Spleen (tissue), 11 donors: ENCODE measurements at regions not wholly inside any gene's neighbourhood (a gene's known extent, or its start where the extent isn't known, plus 50 kb on each side); places are given as distances from the start of the nearest gene placed in this dataset.

Experiments used
- DNase-seq: peaks from one replicate; pipeline ENCODE4 v3.0.0-alpha.2; 2020
- H3K27ac ChIP-seq, 8 donors: fragments of 200-600 bp; sonication (generic) in 7 of 8; 1 replicate in 4 of 8; 2 replicates in 4 of 8; pipeline versions ENCODE4 v1.5.0 to v1.8.0; 2016 to 2021; ENCODE audit warnings: inconsistent platforms in 4 of 8, mild to moderate bottlenecking in 4 of 8, moderate library complexity in 1 of 8
- H3K27me3 ChIP-seq, 7 donors: fragments of 200-600 bp; sonication (generic) in 6 of 7; replicated peaks in 1 of 7; 1 replicate in 4 of 7; 2 replicates in 3 of 7; pipeline versions ENCODE4 v1.5.0 to v1.8.0; 2016 to 2021; ENCODE audit warnings: inconsistent platforms in 3 of 7, mild to moderate bottlenecking in 1 of 7
- H3K36me3 ChIP-seq, 6 donors: fragments of 200-600 bp; sonication (generic) in 5 of 6; 1 replicate in 4 of 6; 2 replicates in 2 of 6; pipeline versions ENCODE4 v1.5.0 to v1.8.0; 2016 to 2021; ENCODE audit warnings: inconsistent platforms in 2 of 6
- H3K4me1 ChIP-seq, 6 donors: fragments of 200-600 bp; sonication (generic) in 5 of 6; 1 replicate in 3 of 6; 2 replicates in 3 of 6; pipeline versions ENCODE4 v1.5.0 to v1.8.0; 2016 to 2021; ENCODE audit warnings: inconsistent platforms in 3 of 6
- H3K4me3 ChIP-seq, 8 donors: fragments of 200-600 bp; sonication (generic) in 7 of 8; 1 replicate in 4 of 8; 2 replicates in 4 of 8; pipeline versions ENCODE4 v1.5.0 to v1.8.0; 2016 to 2021; ENCODE audit warnings: inconsistent platforms in 4 of 8, mild to moderate bottlenecking in 4 of 8, moderate library complexity in 2 of 8
- H3K9me3 ChIP-seq, 8 donors: fragments of 200-600 bp; sonication (generic) in 7 of 8; 1 replicate in 4 of 8; 2 replicates in 4 of 8; pipeline versions ENCODE4 v1.5.0 to v1.8.0; 2016 to 2021; ENCODE audit warnings: inconsistent platforms in 4 of 8
- POLR2A ChIP-seq, 3 donors: fragments of 450-650 bp; IDR thresholded peaks; one replicate each; pipeline ENCODE4 v1.5.1; 2017; ENCODE audit warnings: antibody characterized with exemption in 3 of 3, mild to moderate bottlenecking in 1 of 3
- POLR2AphosphoS5 ChIP-seq, 3 donors: sonication (generic); formaldehyde crosslinking; IDR thresholded peaks; one replicate each; pipeline ENCODE4 v1.5.1; 2017; ENCODE audit warnings: antibody characterized with exemption in 3 of 3
- WGBS, 5 donors: extraction: QIAGEN DNeasy Blood & Tissue Kit in 3 of 5; methylation state at CpG; one replicate each; pipeline versions ENCODE4 v1.1.5 to v1.1.7; 2013 to 2018; 5-methylcytosine and 5-hydroxymethylcytosine counted together
- intact Hi-C: fragments of 100-400 bp; cut with DNase I; formaldehyde crosslinking; loops from one replicate; pipeline ENCODE4 v1.15.0; 2023; ENCODE audit warnings: low total_unique reads
- TF ChIP-seq, protein P1 (sequence below), 11 experiments: fragments of 200-600 bp in 7 of 11; fragments of 450-650 bp in 4 of 11; sonication (generic) in 4 of 11; IDR thresholded peaks in 8 of 11; conservative IDR thresholded peaks in 3 of 11; 1 replicate in 7 of 11; 2 replicates in 4 of 11; pipeline versions ENCODE4 v1.4.0 to v1.8.0; 2016 to 2021; ENCODE audit warnings: antibody characterized with exemption in 11 of 11, inconsistent platforms in 4 of 11, mild to moderate bottlenecking in 1 of 11
- donor health status: healthy with polysubstance abuse.
- donor health status: DM: no; HTN: no; CAD: no; lungs with moderate emphysema.
- donor health status: DM: no; HTN: no; CAD: no.
- donor health status: Bipolar disorder and iron deficiency.
- donor health status: healthy.
- donor health status: DM: no; HTN: no; CAD: no.
- donor health status: DM: yes; HTN: yes; CAD: no.

DNA sequence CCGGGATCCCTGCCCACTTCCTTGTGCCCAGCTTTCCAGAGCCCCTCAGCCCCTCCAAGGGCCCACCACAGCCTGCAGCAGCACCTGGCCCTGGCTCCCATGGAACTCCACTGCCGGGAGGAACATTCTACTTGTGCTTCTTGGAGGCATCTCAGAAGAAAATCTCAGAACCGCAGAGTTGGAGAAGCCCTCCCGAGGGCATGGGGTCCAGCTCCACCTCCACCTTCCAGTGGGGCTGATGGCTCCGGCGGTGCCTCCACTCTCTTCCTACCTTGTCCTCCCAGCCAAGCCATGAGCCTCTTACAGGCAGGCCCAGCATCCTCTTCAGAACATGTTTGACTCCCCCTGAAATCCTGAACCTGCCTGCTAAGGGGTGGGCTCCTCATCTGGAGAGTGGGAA, 79.4 kb upstream of the ZNF469 start:
- Histone ChIP-seq H3K4me1 (peaks cover 0 to 45% (median 13%) of the 10 kb centered on the region in 6 donors), H3K36me3 (no peaks in the 10 kb centered on the region), H3K27ac (no peak overlapping the region), H3K27me3 (peaks cover 0 to 12% (median 0%) of the 10 kb centered on the region in 7 donors), H3K4me3 (no peak overlapping the region), H3K9me3 (no peaks in the 10 kb centered on the region)
- TF ChIP-seq POLR2A (IDR thresholded peaks at IDR 0.05) (no peak), POLR2AphosphoS5 (IDR thresholded peaks at IDR 0.05) (no peak)
- TF ChIP-seq, protein P1, sequence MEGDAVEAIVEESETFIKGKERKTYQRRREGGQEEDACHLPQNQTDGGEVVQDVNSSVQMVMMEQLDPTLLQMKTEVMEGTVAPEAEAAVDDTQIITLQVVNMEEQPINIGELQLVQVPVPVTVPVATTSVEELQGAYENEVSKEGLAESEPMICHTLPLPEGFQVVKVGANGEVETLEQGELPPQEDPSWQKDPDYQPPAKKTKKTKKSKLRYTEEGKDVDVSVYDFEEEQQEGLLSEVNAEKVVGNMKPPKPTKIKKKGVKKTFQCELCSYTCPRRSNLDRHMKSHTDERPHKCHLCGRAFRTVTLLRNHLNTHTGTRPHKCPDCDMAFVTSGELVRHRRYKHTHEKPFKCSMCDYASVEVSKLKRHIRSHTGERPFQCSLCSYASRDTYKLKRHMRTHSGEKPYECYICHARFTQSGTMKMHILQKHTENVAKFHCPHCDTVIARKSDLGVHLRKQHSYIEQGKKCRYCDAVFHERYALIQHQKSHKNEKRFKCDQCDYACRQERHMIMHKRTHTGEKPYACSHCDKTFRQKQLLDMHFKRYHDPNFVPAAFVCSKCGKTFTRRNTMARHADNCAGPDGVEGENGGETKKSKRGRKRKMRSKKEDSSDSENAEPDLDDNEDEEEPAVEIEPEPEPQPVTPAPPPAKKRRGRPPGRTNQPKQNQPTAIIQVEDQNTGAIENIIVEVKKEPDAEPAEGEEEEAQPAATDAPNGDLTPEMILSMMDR (IDR thresholded peaks at IDR 0.05 in 8 of 11, conservative IDR thresholded peaks at IDR 0.05 in 3 of 11), result no peak
- intact Hi-C loops, result no loop called here
- DNase-seq, result no peak
- WGBS, 5 donors, result 79 to 93% (median 81%) methylated on average over 6 of the region's 6 CpGs

DNA sequence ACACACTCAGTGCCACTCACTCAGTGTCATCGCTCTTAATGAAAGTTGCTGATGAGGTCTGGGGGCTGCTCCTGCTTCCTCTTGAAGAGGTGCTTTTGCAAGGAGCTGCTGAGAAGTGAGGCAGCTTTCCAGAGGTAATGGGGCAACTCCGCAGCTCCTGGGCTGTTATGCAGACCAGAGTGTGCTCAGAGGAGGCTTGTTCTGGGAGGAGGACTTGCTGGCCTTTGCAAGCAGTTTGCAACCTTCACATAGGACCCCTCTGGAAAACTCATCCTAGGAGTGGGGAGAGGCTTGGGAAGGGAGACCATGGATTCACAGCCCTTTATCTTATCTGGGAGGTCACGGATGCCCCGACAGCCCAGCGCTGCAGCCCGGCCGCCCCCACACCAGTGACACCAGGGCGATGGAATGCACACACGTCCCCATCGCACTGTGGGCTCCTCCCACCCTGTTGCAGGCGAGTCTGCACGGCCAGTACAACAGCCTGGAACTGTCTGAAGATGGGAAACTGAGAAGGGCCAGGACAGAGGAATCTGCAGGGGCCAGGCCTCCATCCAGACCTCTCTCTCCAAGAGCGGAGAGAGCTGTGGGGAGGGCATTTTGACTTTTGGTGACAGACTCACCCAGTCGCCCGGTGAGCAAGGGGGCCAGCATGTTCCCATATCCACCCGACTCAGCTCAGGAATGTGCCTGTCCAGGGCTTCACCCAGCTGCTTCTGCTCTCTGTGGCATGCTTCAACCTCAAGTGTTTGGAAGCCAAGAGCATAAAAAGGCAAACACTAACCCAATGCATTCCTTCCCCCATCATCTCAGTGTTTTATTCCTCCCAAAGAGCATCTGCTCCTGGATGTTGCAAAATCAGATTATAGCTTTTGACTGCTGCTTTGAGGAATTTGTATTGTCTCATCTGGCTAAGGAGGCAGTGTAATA, 78.6 kb upstream of the ZNF469 start:
- DNase-seq, result no peak
- TF ChIP-seq, protein P1 (IDR thresholded peaks at IDR 0.05 in 8 of 11, conservative IDR thresholded peaks at IDR 0.05 in 3 of 11), result no peak
- TF ChIP-seq POLR2AphosphoS5 (IDR thresholded peaks at IDR 0.05) (peak in 2 of 3 donors; percentile 40 to 62), POLR2A (IDR thresholded peaks at IDR 0.05) (no peak)
- H3K27me3 ChIP-seq, result peaks cover 0 to 11% (median 0%) of the 10 kb centered on the region in 7 donors
- intact Hi-C loops, result no loop called here
- H3K4me3 ChIP-seq, result no peak overlapping the region
- H3K4me1 ChIP-seq, result peaks cover 0 to 37% (median 9%) of the 10 kb centered on the region in 6 donors
- 71 to 88% (median 79%) methylated on average over 11 to 16 of the region's 16 CpGs for WGBS, 5 donors
- H3K9me3 ChIP-seq, result no peaks in the 10 kb centered on the region
- H3K27ac ChIP-seq, result peak overlapping the region in 1 of 8 donors; percentile 7
- H3K36me3 ChIP-seq, result no peaks in the 10 kb centered on the region

DNA sequence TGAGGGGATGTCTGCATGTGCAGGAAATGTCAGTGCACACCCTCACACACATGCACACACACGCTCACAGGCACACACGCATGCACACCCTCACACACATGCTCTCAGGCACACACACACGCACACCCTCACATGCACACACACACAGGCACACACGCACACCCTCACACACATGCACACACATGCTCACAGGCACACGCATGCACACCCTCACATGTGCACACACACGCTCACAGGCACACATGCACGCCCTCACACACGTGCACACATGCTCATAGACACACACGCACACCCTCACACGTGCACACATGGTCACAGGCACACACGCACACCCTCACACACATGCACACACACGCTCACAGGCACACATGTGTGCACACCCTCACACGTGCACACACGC, 77.6 kb upstream of the ZNF469 start:
- WGBS, 5 donors, result 90 to 97% (median 94%) methylated on average over 13 to 14 of the region's 14 CpGs
- Histone ChIP-seq H3K9me3 (no peaks in the 10 kb centered on the region), H3K36me3 (no peaks in the 10 kb centered on the region), H3K4me3 (no peak overlapping the region), H3K27me3 (peaks cover 0 to 15% (median 0%) of the 10 kb centered on the region in 7 donors), H3K4me1 (peaks cover 0 to 35% (median 7%) of the 10 kb centered on the region in 6 donors), H3K27ac (no peak overlapping the region)
- intact Hi-C loops, result no loop called here
- TF ChIP-seq, protein P1 (IDR thresholded peaks at IDR 0.05 in 8 of 11, conservative IDR thresholded peaks at IDR 0.05 in 3 of 11), result no peak
- TF ChIP-seq POLR2A (IDR thresholded peaks at IDR 0.05) (no peak), POLR2AphosphoS5 (IDR thresholded peaks at IDR 0.05) (no peak)
- DNase-seq, result no peak

DNA sequence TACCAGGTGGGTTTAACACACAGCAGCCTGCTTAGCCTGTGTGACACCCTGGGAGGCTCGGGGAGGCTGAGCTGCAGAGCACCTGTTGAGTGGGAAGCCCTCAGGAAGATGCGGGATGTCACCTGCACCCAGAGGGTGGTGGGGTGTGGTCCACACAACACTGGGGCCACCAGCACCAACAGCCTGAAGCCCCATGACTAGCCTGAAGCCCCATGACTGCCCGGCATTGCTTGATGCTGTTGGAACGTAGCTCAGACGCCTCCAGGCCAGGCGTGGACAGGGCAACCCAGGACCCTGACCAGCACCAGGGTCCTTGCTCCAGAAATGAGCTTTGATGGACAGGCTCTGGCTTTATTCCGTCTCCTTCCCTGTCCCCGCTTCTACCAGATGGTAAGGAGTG, 76.3 kb upstream of the ZNF469 start:
- intact Hi-C loops, result no loop called here
- TF ChIP-seq, protein P1 (IDR thresholded peaks at IDR 0.05 in 8 of 11, conservative IDR thresholded peaks at IDR 0.05 in 3 of 11), result no peak
- TF ChIP-seq POLR2A (IDR thresholded peaks at IDR 0.05) (no peak), POLR2AphosphoS5 (IDR thresholded peaks at IDR 0.05) (no peak)
- peaks cover 0 to 35% (median 7%) of the 10 kb centered on the region in 6 donors for H3K4me1 ChIP-seq
- no peak overlapping the region for H3K4me3 ChIP-seq
- peak overlapping the region in 5 of 8 donors; percentile 24 to 71 (median 60) for H3K27ac ChIP-seq
- H3K9me3 ChIP-seq, result peaks cover 0 to under 1% (median 0%) of the 10 kb centered on the region in 8 donors
- no peak for DNase-seq
- no peaks in the 10 kb centered on the region for H3K36me3 ChIP-seq
- peaks cover 0 to 19% (median 0%) of the 10 kb centered on the region in 7 donors for H3K27me3 ChIP-seq
- 75 to 90% (median 87%) methylated on average over 7 to 8 of the region's 8 CpGs for WGBS, 5 donors
